ENCODE measurements at regions not wholly inside any gene's neighbourhood (a gene's known extent, or its start where the extent isn't known, plus 50 kb on each side); places are given as distances from the start of the nearest gene placed in this dataset.

DNA sequence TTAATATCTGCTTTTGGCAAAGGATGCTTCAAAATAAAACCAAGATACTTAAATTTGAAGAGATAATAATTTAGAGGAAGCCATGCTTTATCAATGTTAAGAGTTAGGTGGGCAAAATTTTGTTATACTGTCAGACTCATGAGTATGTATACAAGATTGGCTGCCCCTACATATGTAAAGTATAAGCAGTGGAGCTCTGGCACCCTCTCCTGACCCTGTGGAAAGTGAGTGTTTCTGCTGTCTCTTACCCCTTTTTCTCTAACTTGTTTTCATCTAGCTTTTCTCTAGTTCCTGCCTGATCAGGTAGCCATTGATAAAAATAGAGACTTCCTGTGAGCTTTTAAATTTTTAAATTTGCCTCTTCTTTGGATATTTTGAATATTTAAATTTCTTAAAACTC, 710.9 kb upstream of the SPRY2 start:
- no peaks in the 10 kb centered on the region for H3K9me3 ChIP-seq
- intact Hi-C loops (cut with DNase I) = no loop called here
- no peak overlapping the region for H3K4me3 ChIP-seq
- H3K36me3 ChIP-seq = no peaks in the 10 kb centered on the region
- H3K4me1 ChIP-seq = no peaks in the 10 kb centered on the region
- TF ChIP-seq, protein P1, sequence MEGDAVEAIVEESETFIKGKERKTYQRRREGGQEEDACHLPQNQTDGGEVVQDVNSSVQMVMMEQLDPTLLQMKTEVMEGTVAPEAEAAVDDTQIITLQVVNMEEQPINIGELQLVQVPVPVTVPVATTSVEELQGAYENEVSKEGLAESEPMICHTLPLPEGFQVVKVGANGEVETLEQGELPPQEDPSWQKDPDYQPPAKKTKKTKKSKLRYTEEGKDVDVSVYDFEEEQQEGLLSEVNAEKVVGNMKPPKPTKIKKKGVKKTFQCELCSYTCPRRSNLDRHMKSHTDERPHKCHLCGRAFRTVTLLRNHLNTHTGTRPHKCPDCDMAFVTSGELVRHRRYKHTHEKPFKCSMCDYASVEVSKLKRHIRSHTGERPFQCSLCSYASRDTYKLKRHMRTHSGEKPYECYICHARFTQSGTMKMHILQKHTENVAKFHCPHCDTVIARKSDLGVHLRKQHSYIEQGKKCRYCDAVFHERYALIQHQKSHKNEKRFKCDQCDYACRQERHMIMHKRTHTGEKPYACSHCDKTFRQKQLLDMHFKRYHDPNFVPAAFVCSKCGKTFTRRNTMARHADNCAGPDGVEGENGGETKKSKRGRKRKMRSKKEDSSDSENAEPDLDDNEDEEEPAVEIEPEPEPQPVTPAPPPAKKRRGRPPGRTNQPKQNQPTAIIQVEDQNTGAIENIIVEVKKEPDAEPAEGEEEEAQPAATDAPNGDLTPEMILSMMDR (IDR thresholded peaks at IDR 0.05) = no peak
- no peak overlapping the region for H3K27ac ChIP-seq
- no peaks in the 10 kb centered on the region for H3K27me3 ChIP-seq
- ATAC-seq (no peak), DNase-seq (no peak)

DNA sequence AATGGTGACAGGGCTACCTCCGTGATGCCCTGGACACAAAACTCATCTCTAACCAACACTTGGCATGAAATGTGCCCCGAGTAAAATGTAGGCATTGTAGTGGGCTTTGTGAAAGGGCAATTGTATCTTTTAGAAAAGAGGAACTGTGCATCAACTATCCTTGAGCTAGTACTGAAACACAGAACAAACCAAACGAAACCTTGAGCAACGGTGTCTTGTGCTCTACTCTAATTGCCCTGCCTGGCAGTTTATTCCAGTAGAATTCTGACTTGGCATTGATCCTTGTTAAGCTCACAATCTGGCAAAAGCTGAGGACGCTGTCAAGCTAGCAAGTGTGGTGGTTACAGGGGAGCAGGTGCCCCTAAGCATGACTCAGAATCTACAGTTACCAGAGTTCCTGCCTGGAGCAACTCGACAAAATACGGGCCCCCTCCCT, 707.1 kb upstream of the SPRY2 start:
- TF ChIP-seq, protein P1 (IDR thresholded peaks at IDR 0.05) = no peak
- Histone ChIP-seq H3K9me3 (no peaks in the 10 kb centered on the region), H3K27ac (no peak overlapping the region), H3K27me3 (no peaks in the 10 kb centered on the region), H3K36me3 (no peaks in the 10 kb centered on the region), H3K4me1 (no peaks in the 10 kb centered on the region), H3K4me3 (no peak overlapping the region)
- intact Hi-C loops (cut with DNase I) = no loop called here
- ATAC-seq = no peak
- no peak for DNase-seq

DNA sequence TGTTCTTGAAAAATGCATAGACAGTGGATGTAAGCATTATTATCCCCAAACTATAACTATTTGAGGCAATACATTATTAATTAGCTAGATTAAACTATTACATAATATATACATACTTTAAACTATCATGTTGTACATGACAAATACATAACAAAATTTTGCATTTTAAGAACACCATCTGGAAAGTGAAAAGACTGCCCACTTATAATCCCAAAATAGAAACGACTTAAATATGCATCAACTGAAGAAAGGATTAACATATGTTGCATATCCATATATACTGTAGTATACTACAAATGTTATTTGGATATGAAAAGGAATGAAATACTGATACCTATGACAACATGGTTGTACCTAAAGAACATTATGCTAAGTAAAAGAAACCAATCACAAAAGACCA, 700.8 kb upstream of the SPRY2 start:
- intact Hi-C loops (cut with DNase I) = no loop called here

DNA sequence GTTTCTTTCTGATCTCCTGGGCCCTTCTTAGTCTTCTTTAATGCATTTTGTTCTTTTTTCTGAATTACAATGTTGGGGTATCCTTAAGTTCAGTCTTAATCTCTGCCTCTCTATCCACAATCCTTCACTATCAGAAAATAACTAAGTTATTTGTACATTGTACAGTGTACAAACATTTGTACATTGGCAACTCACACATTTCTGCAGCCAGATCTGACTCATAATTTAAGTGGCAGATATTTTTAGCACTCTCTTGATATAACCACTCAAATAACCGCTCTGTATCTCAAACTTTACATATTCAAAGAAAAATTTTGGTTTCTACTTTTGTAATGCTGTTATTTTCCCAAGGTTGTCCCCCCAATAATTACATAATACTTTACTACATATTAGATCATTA, 691.1 kb upstream of the SPRY2 start:
- Histone ChIP-seq H3K27me3 (no peaks in the 10 kb centered on the region), H3K9me3 (no peaks in the 10 kb centered on the region), H3K4me1 (no peaks in the 10 kb centered on the region), H3K4me3 (no peak overlapping the region), H3K36me3 (no peaks in the 10 kb centered on the region), H3K27ac (no peak overlapping the region)
- intact Hi-C loops (cut with DNase I) = no loop called here
- TF ChIP-seq, protein P1 (IDR thresholded peaks at IDR 0.05) = no peak
- DNase-seq = no peak
- ATAC-seq = no peak

More for the DNA sequence above, 700.8 kb upstream of the SPRY2 start:
- Histone ChIP-seq H3K4me3 (no peak overlapping the region), H3K4me1 (no peaks in the 10 kb centered on the region), H3K9me3 (no peaks in the 10 kb centered on the region), H3K36me3 (no peaks in the 10 kb centered on the region), H3K27ac (no peak overlapping the region), H3K27me3 (no peaks in the 10 kb centered on the region)
- TF ChIP-seq, protein P1 (IDR thresholded peaks at IDR 0.05) = no peak
- DNase-seq (no peak), ATAC-seq (no peak)

DNA sequence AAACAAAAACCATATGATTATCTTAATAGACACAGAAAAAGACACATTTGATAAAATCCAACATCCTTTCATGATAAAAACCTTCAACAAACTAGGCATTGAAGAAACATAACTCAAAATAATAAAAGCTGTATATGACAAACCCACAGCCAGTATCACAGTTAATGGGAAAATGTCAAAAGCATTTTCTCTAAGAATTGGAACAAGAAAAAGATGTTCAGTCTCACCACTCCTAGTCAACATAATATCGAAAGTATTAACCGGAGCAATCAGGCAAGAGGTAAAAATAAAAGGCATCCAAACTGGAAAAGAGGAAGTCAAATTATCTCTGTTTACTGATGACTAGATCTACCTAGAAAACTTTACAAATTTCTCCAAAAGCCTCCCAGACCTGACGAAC, 684.2 kb upstream of the SPRY2 start:
- Histone ChIP-seq H3K27me3 (no peaks in the 10 kb centered on the region), H3K4me1 (no peaks in the 10 kb centered on the region), H3K4me3 (no peak overlapping the region), H3K27ac (no peak overlapping the region), H3K36me3 (no peaks in the 10 kb centered on the region), H3K9me3 (peaks cover 4% of the 10 kb centered on the region)
- TF ChIP-seq, protein P1 (IDR thresholded peaks at IDR 0.05) = no peak
- intact Hi-C loops (cut with DNase I) = no loop called here
- ATAC-seq (no peak), DNase-seq (no peak)

DNA sequence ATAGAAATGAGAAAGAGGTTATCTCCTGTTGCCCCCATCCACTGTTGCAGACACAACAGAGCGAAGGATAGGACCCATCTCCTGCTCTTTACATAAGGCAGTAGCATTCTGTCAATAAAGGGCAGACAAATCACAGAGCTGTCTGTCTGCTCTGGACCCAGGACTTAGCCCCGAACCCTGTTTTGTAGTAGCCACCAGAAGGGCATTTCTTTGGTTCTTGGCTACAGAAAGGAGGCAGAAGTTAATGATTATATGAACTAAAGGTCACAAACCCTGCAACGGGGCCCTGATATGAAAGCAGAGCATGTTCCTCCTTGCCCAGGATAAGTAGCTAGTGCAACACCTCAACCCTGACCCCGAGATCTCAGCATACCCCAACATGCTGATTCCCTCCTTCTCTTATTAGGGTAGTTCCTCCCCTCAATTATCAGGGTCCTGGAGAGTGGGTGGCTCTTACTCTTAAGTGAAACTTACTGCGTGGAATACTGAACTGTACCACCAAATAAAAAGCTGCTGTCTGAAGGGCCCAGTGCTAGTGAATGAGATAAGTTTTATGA, 680.4 kb upstream of the SPRY2 start:
- no peaks in the 10 kb centered on the region for H3K36me3 ChIP-seq
- ATAC-seq (no peak), DNase-seq (no peak)
- H3K27me3 ChIP-seq = no peaks in the 10 kb centered on the region
- intact Hi-C loops (cut with DNase I) = no loop called here
- TF ChIP-seq, protein P1 (IDR thresholded peaks at IDR 0.05) = no peak
- no peaks in the 10 kb centered on the region for H3K4me1 ChIP-seq
- H3K4me3 ChIP-seq = no peak overlapping the region
- H3K27ac ChIP-seq = no peak overlapping the region
- peaks cover 4% of the 10 kb centered on the region for H3K9me3 ChIP-seq
